ENCODE measurements at regions not wholly inside any gene's neighbourhood (a gene's known extent, or its start where the extent isn't known, plus 50 kb on each side); places are given as distances from the start of the nearest gene placed in this dataset.

DNA sequence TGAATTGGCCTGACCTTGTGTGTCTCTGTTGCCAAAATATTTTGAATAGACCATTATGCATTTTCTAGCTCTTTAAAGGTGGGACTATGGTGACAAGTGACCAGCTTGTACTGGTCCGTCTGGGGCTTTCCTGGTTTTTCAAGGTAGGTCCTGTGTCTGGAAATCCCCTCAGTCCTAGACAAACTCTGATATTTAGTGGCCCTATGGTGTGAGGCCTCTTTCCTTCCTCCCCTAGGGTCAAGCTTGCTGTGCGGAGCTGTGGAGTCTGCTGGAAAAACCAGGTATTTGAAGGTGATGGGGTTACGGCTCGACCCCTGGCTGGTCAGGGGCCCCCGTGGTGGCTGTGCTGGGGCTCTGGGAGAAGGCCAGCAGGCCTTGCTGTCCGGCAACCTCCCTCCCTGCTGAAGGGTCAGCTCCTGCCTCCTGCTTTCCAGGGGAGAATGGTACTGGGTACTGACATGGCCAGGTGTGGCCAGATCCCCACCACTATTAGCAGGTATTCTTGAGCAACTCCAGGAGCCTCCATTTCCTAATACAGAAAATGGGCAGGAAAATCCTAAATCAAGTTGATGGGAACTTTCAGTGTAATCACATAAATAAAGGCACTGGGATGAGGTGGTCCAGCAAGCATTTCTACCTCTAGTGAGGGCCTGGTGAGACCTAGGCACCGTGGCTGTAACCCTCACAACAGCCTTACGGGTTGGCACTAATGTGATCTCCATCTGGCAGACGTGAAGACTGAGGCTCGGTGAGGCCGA, 86.2 kb upstream of the HS6ST1 start:
- H3K27me3 ChIP-seq (ENCODE audit: control insufficient read depth, insufficient read depth, low read length): no peaks in the 10 kb centered on the region
- no peak overlapping the region for H3K4me3 ChIP-seq (ENCODE audit: low read depth, low read length)
- H3K27ac ChIP-seq (ENCODE audit: low read depth, low read length): no peak overlapping the region
- peaks cover 18% of the 10 kb centered on the region for H3K4me1 ChIP-seq (ENCODE audit: control insufficient read depth, insufficient read depth, low read length)
- no peaks in the 10 kb centered on the region for H3K36me3 ChIP-seq (ENCODE audit: control insufficient read depth, insufficient read depth, low read length)
- no peak overlapping the region for H3K9ac ChIP-seq (ENCODE audit: low read depth, low read length)
- H3K9me3 ChIP-seq (ENCODE audit: control insufficient read depth, insufficient read depth, low read length): no peaks in the 10 kb centered on the region

GRCh38 chr2:128405467-128405900, 86.8 kb upstream of the HS6ST1 start:
- no peaks in the 10 kb centered on the region for H3K9me3 ChIP-seq (ENCODE audit: control insufficient read depth, insufficient read depth, low read length)
- no peak overlapping the region for H3K27ac ChIP-seq (ENCODE audit: low read depth, low read length)
- peaks cover 18% of the 10 kb centered on the region for H3K4me1 ChIP-seq (ENCODE audit: control insufficient read depth, insufficient read depth, low read length)
- no peak overlapping the region for H3K9ac ChIP-seq (ENCODE audit: low read depth, low read length)
- H3K27me3 ChIP-seq (ENCODE audit: control insufficient read depth, insufficient read depth, low read length): no peaks in the 10 kb centered on the region
- no peaks in the 10 kb centered on the region for H3K36me3 ChIP-seq (ENCODE audit: control insufficient read depth, insufficient read depth, low read length)
- H3K4me3 ChIP-seq (ENCODE audit: low read depth, low read length): no peak overlapping the region

DNA sequence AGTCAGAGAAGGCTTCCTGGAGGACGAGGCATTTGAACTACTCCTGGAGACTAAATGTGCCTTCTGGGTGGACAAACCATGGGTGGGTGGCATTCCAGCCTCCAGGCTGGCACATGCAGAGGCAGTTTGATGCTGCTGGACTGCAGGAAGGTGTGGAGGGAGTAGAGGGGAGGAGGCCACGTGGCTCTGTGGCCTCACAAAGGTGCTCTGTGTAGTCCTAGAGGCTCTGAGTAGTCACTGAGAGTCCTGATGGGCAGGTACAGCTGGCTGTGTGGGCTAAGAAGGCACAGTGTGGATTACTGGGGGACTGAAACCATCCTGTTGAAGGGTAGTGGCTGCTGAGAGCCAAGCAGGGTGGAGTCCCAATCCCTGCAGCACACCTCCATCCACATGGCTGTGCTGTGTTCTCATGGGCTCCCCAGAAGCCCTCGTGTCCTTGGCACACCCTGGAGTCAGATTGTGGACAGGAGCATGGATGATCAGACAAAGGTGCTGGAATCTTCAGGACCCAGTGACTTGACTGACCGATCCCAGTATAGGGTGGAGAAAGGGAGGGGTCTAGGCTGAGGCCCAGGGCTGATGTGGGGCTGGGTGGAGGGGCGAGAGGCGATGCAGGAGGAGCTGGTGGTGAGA, 87.4 kb upstream of the HS6ST1 start:
- Histone ChIP-seq H3K4me1 (ENCODE audit: control insufficient read depth, insufficient read depth, low read length) (peaks cover 18% of the 10 kb centered on the region), H3K27ac (ENCODE audit: low read depth, low read length) (no peak overlapping the region), H3K27me3 (ENCODE audit: control insufficient read depth, insufficient read depth, low read length) (no peaks in the 10 kb centered on the region), H3K9me3 (ENCODE audit: control insufficient read depth, insufficient read depth, low read length) (no peaks in the 10 kb centered on the region), H3K9ac (ENCODE audit: low read depth, low read length) (no peak overlapping the region), H3K4me3 (ENCODE audit: low read depth, low read length) (no peak overlapping the region), H3K36me3 (ENCODE audit: control insufficient read depth, insufficient read depth, low read length) (no peaks in the 10 kb centered on the region)

- no peak overlapping the region for H3K27ac ChIP-seq (ENCODE audit: low read depth, low read length)
- peaks cover 18% of the 10 kb centered on the region for H3K4me1 ChIP-seq (ENCODE audit: control insufficient read depth, insufficient read depth, low read length)
These were observed 88.3 kb upstream of the HS6ST1 start for GRCh38 chr2:128406736-128407554.

DNA sequence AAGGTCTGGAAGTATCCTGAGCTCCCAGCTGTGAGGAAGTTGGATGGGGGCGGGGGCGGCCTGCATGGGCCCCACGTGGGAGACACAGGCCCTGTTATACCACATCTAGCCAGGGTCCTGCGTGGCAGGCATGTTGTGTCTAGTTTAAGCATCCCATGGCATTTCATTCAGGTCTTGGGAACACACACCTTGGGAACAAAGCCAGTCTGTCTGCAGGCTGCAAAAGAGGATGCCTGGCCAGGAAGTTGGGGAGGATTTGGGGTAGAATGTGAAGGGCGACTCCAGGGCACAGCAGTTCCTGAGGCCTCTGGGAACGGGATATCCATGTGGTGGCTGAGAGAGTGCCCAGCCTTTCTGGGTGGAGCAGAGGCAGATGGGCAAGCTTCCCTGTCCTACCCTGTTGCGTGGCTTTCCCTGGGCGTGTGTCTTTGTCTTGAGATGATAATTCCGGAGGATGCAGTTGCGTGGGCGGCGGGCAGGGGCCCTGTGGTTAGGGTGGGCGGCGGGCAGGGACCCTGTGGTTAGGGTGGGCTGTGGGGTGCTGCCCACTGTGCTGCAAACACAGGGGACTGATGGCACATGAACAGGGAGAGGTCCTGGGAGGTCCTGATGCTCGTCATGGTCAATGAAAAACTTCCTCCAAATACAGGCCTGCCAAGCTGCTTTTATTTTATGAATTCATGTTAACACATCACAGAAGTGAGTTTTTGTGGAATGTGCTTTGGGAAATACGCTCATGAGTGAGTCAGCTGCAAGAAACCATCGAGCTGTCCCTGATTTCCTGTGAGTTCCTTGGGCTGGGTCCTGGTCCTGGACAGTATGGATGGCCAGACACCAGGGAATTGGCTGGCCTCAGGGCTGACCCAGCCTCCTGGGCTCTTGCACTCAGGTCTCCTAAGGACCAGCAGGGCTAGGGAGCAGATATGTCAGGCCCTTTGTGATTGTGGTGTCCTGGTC, 90.0 kb upstream of the HS6ST1 start:
- no peak overlapping the region for H3K4me3 ChIP-seq (ENCODE audit: low read depth, low read length)
- no peak overlapping the region for H3K9ac ChIP-seq (ENCODE audit: low read depth, low read length)

More at GRCh38 chr2:128406736-128407554, 88.3 kb upstream of the HS6ST1 start:
- no peaks in the 10 kb centered on the region for H3K36me3 ChIP-seq (ENCODE audit: control insufficient read depth, insufficient read depth, low read length)
- no peak overlapping the region for H3K4me3 ChIP-seq (ENCODE audit: low read depth, low read length)
- H3K9ac ChIP-seq (ENCODE audit: low read depth, low read length): no peak overlapping the region
- no peaks in the 10 kb centered on the region for H3K9me3 ChIP-seq (ENCODE audit: control insufficient read depth, insufficient read depth, low read length)
- no peaks in the 10 kb centered on the region for H3K27me3 ChIP-seq (ENCODE audit: control insufficient read depth, insufficient read depth, low read length)

GRCh38 chr2:128409326-128410034, 90.8 kb upstream of the HS6ST1 start:
- Histone ChIP-seq H3K4me3 (ENCODE audit: low read depth, low read length) (no peak overlapping the region), H3K9me3 (ENCODE audit: control insufficient read depth, insufficient read depth, low read length) (no peaks in the 10 kb centered on the region), H3K27ac (ENCODE audit: low read depth, low read length) (no peak overlapping the region), H3K27me3 (ENCODE audit: control insufficient read depth, insufficient read depth, low read length) (no peaks in the 10 kb centered on the region), H3K4me1 (ENCODE audit: control insufficient read depth, insufficient read depth, low read length) (peaks cover 18% of the 10 kb centered on the region), H3K36me3 (ENCODE audit: control insufficient read depth, insufficient read depth, low read length) (no peaks in the 10 kb centered on the region), H3K9ac (ENCODE audit: low read depth, low read length) (no peak overlapping the region)

More for the DNA sequence above, 90.0 kb upstream of the HS6ST1 start:
- Histone ChIP-seq H3K4me1 (ENCODE audit: control insufficient read depth, insufficient read depth, low read length) (peaks cover 18% of the 10 kb centered on the region), H3K9me3 (ENCODE audit: control insufficient read depth, insufficient read depth, low read length) (no peaks in the 10 kb centered on the region), H3K27me3 (ENCODE audit: control insufficient read depth, insufficient read depth, low read length) (no peaks in the 10 kb centered on the region), H3K36me3 (ENCODE audit: control insufficient read depth, insufficient read depth, low read length) (no peaks in the 10 kb centered on the region), H3K27ac (ENCODE audit: low read depth, low read length) (no peak overlapping the region)

GRCh38 chr2:128410035-128410757, 91.5 kb upstream of the HS6ST1 start:
- Histone ChIP-seq H3K27me3 (ENCODE audit: control insufficient read depth, insufficient read depth, low read length) (no peaks in the 10 kb centered on the region), H3K4me1 (ENCODE audit: control insufficient read depth, insufficient read depth, low read length) (peaks cover 18% of the 10 kb centered on the region), H3K9ac (ENCODE audit: low read depth, low read length) (no peak overlapping the region), H3K27ac (ENCODE audit: low read depth, low read length) (no peak overlapping the region), H3K9me3 (ENCODE audit: control insufficient read depth, insufficient read depth, low read length) (no peaks in the 10 kb centered on the region), H3K4me3 (ENCODE audit: low read depth, low read length) (no peak overlapping the region), H3K36me3 (ENCODE audit: control insufficient read depth, insufficient read depth, low read length) (no peaks in the 10 kb centered on the region)

- Histone ChIP-seq H3K27ac (ENCODE audit: low read depth, low read length) (no peak overlapping the region), H3K9ac (ENCODE audit: low read depth, low read length) (no peak overlapping the region), H3K9me3 (ENCODE audit: control insufficient read depth, insufficient read depth, low read length) (no peaks in the 10 kb centered on the region), H3K4me1 (ENCODE audit: control insufficient read depth, insufficient read depth, low read length) (peaks cover 18% of the 10 kb centered on the region), H3K27me3 (ENCODE audit: control insufficient read depth, insufficient read depth, low read length) (no peaks in the 10 kb centered on the region), H3K36me3 (ENCODE audit: control insufficient read depth, insufficient read depth, low read length) (no peaks in the 10 kb centered on the region), H3K4me3 (ENCODE audit: low read depth, low read length) (no peak overlapping the region)
These were observed 92.1 kb upstream of the HS6ST1 start for GRCh38 chr2:128410758-128411215.

GRCh38 chr2:128411431-128411830, 92.8 kb upstream of the HS6ST1 start:
- H3K27me3 ChIP-seq (ENCODE audit: control insufficient read depth, insufficient read depth, low read length): no peaks in the 10 kb centered on the region
- H3K9me3 ChIP-seq (ENCODE audit: control insufficient read depth, insufficient read depth, low read length): no peaks in the 10 kb centered on the region
- no peaks in the 10 kb centered on the region for H3K36me3 ChIP-seq (ENCODE audit: control insufficient read depth, insufficient read depth, low read length)
- no peak overlapping the region for H3K27ac ChIP-seq (ENCODE audit: low read depth, low read length)
- H3K4me1 ChIP-seq (ENCODE audit: control insufficient read depth, insufficient read depth, low read length): peaks cover 14% of the 10 kb centered on the region
- H3K9ac ChIP-seq (ENCODE audit: low read depth, low read length): no peak overlapping the region
- no peak overlapping the region for H3K4me3 ChIP-seq (ENCODE audit: low read depth, low read length)
